HG02588 (cell line): ENCODE measurements at regions not wholly inside any gene's neighbourhood (a gene's known extent, or its start where the extent isn't known, plus 50 kb on each side); places are given as distances from the start of the nearest gene placed in this dataset.
"Not testable (repeated sequence)": the region's sequence is repeated elsewhere in the genome, so short reads cannot be mapped to it uniquely, and the experiment has no call there.

Source experiments
- ATAC-seq: cut with Tn5 transposase; IDR thresholded peaks from one replicate; pipeline ENCODE4 v1.9.1; 2021; ENCODE audit warnings: mild to moderate bottlenecking, moderate library complexity; ENCODE audit not compliant: unreplicated experiment

GRCh38 chrX:121851033-121851432 lies 803.6 kb downstream of the GLUD2 start:
- no peak for ATAC-seq

- ATAC-seq = no peak
Observed at GRCh38 chrX:121853762-121854613, 806.6 kb downstream of the GLUD2 start.

GRCh38 chrX:121854614-121854911 lies 807.2 kb downstream of the GLUD2 start:
- ATAC-seq = no peak

GRCh38 chrX:121858867-121859647 lies 811.6 kb downstream of the GLUD2 start:
- no peak for ATAC-seq

- ATAC-seq = no peak
Observed at GRCh38 chrX:121863976-121864375, 816.6 kb downstream of the GLUD2 start.

GRCh38 chrX:121864561-121864960 lies 817.2 kb downstream of the GLUD2 start:
- ATAC-seq = no peak

DNA sequence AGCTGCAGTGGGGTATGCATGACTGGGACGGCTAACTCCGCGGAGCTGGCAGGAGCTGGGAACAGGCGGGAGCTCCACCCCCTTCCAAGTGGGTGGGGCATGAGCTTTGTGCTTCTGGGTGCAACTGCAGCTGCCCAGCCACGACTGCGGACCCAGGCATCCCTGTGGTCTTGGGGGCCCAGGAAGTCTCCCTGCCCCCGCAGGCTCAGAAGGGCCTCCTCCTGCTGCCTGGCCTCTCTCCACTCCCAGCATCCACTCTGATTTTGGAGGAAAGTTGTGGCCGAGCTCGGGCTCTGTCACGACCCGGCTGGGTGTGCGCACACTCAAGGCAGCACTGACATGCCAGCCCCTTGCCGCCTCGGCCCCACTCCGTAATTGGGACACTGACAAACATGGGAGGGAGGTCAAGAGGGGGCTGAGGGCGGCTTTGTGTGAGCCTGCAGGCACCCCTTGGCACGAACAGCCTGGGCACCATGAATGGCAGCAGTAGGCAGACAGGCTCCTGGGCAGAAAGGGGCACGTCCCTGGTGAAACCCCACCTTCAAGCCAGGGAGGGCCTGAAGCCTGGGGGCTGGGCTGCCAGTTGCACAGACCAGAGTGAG lies 822.6 kb downstream of the GLUD2 start:
- ATAC-seq = no peak

GRCh38 chrX:121871122-121871521 lies 823.7 kb downstream of the GLUD2 start:
- ATAC-seq = no peak

GRCh38 chrX:121876305-121876704 lies 828.9 kb downstream of the GLUD2 start:
- no peak for ATAC-seq

- not testable (repeated sequence) for ATAC-seq
Observed at GRCh38 chrX:121877337-121877736, 829.9 kb downstream of the GLUD2 start.

- ATAC-seq = no peak
Observed at GRCh38 chrX:121886557-121886956, 839.1 kb downstream of the GLUD2 start.

DNA sequence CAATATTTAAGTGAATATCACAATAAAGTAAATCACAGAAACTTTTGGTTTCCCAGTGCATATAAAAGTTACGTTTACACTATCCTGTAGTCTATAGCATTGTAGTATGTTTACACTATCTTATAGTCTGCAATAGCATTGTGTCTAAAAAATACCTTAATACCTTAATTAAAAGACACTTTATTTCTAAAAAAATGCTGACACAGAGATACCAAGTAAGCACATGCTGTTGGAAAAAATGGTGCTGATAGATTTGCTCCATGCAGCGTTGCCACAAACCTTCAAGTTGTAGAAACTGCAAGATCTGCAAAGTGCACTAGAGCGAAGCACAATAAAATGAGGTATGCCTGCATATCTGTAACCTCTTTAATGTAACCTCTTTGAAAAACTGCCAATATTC lies 847.3 kb downstream of the GLUD2 start:
- ATAC-seq = no peak

DNA sequence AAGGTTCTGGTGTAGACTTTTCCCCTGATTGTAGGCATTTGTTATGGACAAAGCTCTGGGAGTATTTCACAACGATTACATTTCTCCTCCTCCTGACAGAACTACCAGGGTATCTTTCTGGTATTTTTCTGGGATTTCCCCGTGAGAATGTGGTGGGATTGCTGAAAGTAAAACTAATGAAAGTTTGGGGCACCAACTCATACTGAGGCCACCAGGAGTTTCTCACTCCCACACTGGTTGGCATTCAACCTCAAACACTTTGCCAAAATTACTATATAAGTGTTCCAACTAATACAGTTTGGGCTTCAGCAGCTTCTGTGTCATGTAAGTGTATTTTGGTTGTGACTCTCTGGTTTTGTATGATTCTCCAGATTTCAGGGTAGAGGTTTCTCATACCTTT lies 855.1 kb downstream of the GLUD2 start:
- ATAC-seq = no peak

- ATAC-seq = no peak
Observed at GRCh38 chrX:121903961-121904360, 856.6 kb downstream of the GLUD2 start.

- ATAC-seq = no peak
Observed at GRCh38 chrX:121921258-121921657, 873.8 kb downstream of the GLUD2 start.

DNA sequence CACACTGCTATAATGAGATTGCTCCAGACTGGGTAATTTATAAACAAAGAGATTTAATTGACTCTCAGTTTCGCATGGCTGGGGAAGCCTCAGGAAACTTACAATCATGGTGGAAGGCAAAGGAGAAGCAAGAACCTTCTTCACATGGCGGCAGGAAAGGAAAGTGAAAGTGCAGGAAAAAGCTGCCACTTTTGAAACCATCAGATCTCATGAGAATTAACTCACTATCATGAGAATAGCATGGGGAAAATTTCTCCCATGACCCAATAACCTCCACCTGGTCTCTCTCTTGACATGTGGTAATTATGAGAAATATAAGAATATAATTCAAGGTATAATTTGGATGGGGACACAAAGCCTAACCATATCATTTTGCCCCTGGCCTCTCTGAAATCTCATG lies 884.2 kb downstream of the GLUD2 start:
- ATAC-seq = no peak

DNA sequence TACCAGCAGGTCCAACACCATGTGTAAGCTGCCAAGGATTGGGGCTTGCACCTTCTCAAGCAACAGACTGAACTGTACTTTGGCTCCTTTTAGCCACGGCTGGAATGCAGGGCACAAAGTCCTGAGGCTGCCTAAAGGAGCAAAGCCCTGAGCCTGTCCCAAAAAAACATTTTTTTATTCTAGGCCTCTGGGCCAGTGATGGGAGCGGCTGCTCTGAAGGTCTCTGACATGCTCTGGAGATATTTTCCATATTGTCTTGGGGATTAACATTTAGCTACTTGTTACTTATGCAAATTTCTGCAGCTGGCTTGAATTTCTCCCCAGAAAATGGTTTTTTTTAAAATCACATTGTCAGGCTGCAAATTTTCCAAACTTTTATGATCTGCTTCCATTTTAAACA lies 885.3 kb downstream of the GLUD2 start:
- ATAC-seq = no peak

- ATAC-seq = no peak
Observed at GRCh38 chrX:121949041-121949760, 901.8 kb downstream of the GLUD2 start.

DNA sequence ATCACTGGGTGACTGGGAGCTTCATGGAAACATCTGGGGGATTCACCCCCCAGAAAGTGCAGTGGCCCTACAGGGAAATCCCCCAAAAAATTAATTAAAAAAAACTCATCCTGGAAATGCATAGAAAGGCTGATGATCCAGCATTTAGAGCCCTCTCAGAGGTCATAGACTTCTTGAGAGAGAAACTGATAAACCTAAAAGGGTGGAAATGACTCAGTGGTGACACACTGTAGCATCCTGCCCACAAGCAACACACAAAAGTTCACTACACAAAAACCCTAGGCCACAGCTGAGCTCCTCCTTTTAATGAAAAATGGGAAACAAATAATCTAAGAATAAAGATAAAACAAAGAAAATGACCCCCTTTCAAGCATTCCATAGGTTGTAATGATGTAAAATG lies 911.5 kb downstream of the GLUD2 start:
- ATAC-seq = no peak

DNA sequence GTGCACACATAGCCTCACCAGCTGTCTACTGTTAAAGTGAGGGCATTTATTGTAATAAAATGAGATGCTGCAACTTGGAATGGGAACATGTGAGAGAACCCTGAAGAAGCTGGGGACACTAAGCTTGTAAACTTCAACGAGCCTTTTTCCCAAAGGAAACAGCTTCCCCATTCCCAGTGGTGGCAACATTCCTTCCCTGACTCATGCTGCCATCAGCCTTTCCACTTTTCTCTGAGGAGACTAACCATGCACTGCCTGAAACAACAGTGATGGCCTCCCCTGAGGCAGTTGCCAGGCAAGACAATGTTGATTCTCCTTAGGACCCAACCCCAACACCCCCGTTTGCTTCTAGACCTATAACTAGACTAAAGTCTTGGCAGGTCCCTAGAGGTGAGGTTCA lies 928.3 kb downstream of the GLUD2 start:
- ATAC-seq = no peak

DNA sequence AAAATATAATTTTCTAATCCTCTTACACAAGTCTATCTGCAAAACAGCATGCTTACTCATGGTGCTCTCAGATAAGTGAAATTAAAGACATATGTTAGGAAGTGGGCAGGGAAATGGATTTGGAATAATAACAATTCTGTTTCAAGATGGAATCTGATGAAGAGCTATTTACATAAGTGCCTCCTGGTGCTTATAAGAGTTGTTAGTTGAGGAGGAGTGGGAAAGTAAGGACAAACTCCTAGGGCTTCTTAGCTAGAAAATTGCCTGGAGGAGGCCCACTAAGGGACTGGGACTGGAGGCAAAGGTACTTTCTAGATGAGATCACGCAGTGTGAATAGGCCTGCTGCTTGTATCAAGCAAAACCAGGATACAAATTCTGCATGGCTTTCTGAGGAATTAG lies 939.8 kb downstream of the GLUD2 start:
- ATAC-seq = no peak
